Loucy (cell line): ENCODE measurements at regions not wholly inside any gene's neighbourhood (a gene's known extent, or its start where the extent isn't known, plus 50 kb on each side); places are given as distances from the start of the nearest gene placed in this dataset.

Experiments
- EZH2phosphoT487 ChIP-seq: fragments of 200-600 bp; IDR thresholded peaks from 2 replicates; pipeline ENCODE4 v1.6.1; 2018; ENCODE audit warnings: antibody characterized with exemption, mild to moderate bottlenecking, moderate library complexity, borderline replicate concordance
- TF ChIP-seq, protein P1 (sequence below): fragments of 200-600 bp; sonication (generic); conservative IDR thresholded peaks from 2 replicates; pipeline ENCODE4 v1.5.1; 2014; ENCODE audit warnings: mild to moderate bottlenecking, antibody characterized with exemption, low read length

DNA sequence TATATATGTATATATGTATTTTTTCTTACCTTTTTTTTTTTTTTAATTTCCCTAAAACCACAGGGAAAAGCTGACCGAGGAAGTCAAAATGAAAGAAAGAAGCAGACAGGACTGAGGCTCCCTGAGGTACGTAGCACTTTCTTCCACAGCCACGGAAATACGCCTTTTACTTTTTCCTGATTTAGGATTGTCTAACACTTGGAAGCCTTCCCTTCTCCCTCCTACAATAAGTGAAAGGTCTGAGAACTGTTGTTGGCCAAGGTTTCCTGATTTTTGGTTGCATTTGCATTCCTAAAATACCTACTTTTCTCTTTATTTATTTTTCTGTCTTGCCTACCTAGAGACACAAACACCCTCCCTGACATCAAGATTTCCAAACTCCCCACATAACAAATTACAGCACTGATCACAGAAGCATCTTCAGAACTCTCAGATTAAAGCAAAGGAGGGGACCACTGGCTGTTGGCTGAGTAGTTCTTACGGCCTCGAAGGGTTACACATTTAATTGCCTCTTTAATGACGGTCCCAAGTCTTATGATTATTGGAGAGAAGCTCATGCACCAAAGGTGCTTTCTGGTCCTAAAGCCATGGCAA, 778.5 kb upstream of the FANCL start:
- no peak for TF ChIP-seq EZH2phosphoT487
- TF ChIP-seq, protein P1, sequence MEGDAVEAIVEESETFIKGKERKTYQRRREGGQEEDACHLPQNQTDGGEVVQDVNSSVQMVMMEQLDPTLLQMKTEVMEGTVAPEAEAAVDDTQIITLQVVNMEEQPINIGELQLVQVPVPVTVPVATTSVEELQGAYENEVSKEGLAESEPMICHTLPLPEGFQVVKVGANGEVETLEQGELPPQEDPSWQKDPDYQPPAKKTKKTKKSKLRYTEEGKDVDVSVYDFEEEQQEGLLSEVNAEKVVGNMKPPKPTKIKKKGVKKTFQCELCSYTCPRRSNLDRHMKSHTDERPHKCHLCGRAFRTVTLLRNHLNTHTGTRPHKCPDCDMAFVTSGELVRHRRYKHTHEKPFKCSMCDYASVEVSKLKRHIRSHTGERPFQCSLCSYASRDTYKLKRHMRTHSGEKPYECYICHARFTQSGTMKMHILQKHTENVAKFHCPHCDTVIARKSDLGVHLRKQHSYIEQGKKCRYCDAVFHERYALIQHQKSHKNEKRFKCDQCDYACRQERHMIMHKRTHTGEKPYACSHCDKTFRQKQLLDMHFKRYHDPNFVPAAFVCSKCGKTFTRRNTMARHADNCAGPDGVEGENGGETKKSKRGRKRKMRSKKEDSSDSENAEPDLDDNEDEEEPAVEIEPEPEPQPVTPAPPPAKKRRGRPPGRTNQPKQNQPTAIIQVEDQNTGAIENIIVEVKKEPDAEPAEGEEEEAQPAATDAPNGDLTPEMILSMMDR, result no peak
